ENCODE measurements at regions not wholly inside any gene's neighbourhood (a gene's known extent, or its start where the extent isn't known, plus 50 kb on each side); places are given as distances from the start of the nearest gene placed in this dataset.

GRCh38 chr2:20110383-20110782, 59.0 kb upstream of the LAPTM4A start:
- Histone ChIP-seq H3K4me1 (ENCODE audit: control insufficient read depth in 1 of 2, low read depth in 2 of 2) (no peaks in the 10 kb centered on the region), H3K9me3 (peaks cover 5% of the 10 kb centered on the region), H3K4me3 (no peak overlapping the region), H3K27me3 (replicated peaks; ENCODE audit: insufficient read depth) (no peaks in the 10 kb centered on the region), H3K36me3 (no peaks in the 10 kb centered on the region), H3K27ac (no peak overlapping the region)
- DNase-seq (ENCODE audit: low spot score) (no peak), ATAC-seq (ENCODE audit: insufficient number of reproducible peaks, low FRiP score, low read depth) (no peak)
- TF ChIP-seq CTCF (IDR thresholded peaks at IDR 0.05): no peak

GRCh38 chr2:20108655-20109396, 57.4 kb upstream of the LAPTM4A start:
- no peak overlapping the region for H3K27ac ChIP-seq
- H3K9me3 ChIP-seq: peaks cover 5% of the 10 kb centered on the region
- no peak overlapping the region for H3K4me3 ChIP-seq
- no peak for TF ChIP-seq CTCF (IDR thresholded peaks at IDR 0.05)
- ATAC-seq (ENCODE audit: insufficient number of reproducible peaks, low FRiP score, low read depth) (no peak), DNase-seq (ENCODE audit: low spot score) (no peak)
- H3K4me1 ChIP-seq (ENCODE audit: control insufficient read depth in 1 of 2, low read depth in 2 of 2): no peaks in the 10 kb centered on the region
- no peaks in the 10 kb centered on the region for H3K27me3 ChIP-seq (replicated peaks; ENCODE audit: insufficient read depth)
- no peaks in the 10 kb centered on the region for H3K36me3 ChIP-seq

- Histone ChIP-seq H3K4me3 (no peak overlapping the region), H3K27ac (no peak overlapping the region), H3K36me3 (no peaks in the 10 kb centered on the region), H3K9me3 (peaks cover 5% of the 10 kb centered on the region), H3K27me3 (replicated peaks; ENCODE audit: insufficient read depth) (no peaks in the 10 kb centered on the region), H3K4me1 (ENCODE audit: control insufficient read depth in 1 of 2, low read depth in 2 of 2) (no peaks in the 10 kb centered on the region)
- DNase-seq (ENCODE audit: low spot score): no peak
- no peak for ATAC-seq (ENCODE audit: insufficient number of reproducible peaks, low FRiP score, low read depth)
- TF ChIP-seq CTCF (IDR thresholded peaks at IDR 0.05): no peak
Observed at GRCh38 chr2:20107776-20108175, 56.3 kb upstream of the LAPTM4A start.

GRCh38 chr2:20107352-20107751, 55.9 kb upstream of the LAPTM4A start:
- H3K9me3 ChIP-seq: peaks cover 5% of the 10 kb centered on the region
- H3K4me3 ChIP-seq: no peak overlapping the region
- ATAC-seq (ENCODE audit: insufficient number of reproducible peaks, low FRiP score, low read depth): no peak
- TF ChIP-seq CTCF (IDR thresholded peaks at IDR 0.05): no peak
- no peaks in the 10 kb centered on the region for H3K36me3 ChIP-seq
- no peaks in the 10 kb centered on the region for H3K27me3 ChIP-seq (replicated peaks; ENCODE audit: insufficient read depth)
- no peak for DNase-seq (ENCODE audit: low spot score)
- H3K27ac ChIP-seq: no peak overlapping the region
- H3K4me1 ChIP-seq (ENCODE audit: control insufficient read depth in 1 of 2, low read depth in 2 of 2): no peaks in the 10 kb centered on the region

- Histone ChIP-seq H3K27ac (no peak overlapping the region), H3K9me3 (peaks cover 11% of the 10 kb centered on the region), H3K36me3 (no peaks in the 10 kb centered on the region), H3K4me3 (peak overlapping the region; percentile 36), H3K4me1 (ENCODE audit: control insufficient read depth in 1 of 2, low read depth in 2 of 2) (no peaks in the 10 kb centered on the region), H3K27me3 (replicated peaks; ENCODE audit: insufficient read depth) (no peaks in the 10 kb centered on the region)
- no peak for ATAC-seq (ENCODE audit: insufficient number of reproducible peaks, low FRiP score, low read depth)
- TF ChIP-seq CTCF (IDR thresholded peaks at IDR 0.05): peak; percentile 34
- no peak for DNase-seq (ENCODE audit: low spot score)
Observed at GRCh38 chr2:20106746-20107145, 55.3 kb upstream of the LAPTM4A start.

Measured in thoracic aorta (tissue), 2 donors.